KMS-11 (cell line): ENCODE measurements at regions not wholly inside any gene's neighbourhood (a gene's known extent, or its start where the extent isn't known, plus 50 kb on each side); places are given as distances from the start of the nearest gene placed in this dataset.
"Not testable (repeated sequence)": the region's sequence is repeated elsewhere in the genome, so short reads cannot be mapped to it uniquely, and the experiment has no call there.

Experiments
- H2AFZ ChIP-seq: fragments of 200-600 bp; sonication (generic); 2 replicates; pipeline ENCODE4 v1.6.1; 2016; ENCODE audit warnings: antibody characterized with exemption, mixed run types, low read depth
- H3K27ac ChIP-seq: fragments of 200-600 bp; sonication (generic); 2 replicates; pipeline ENCODE4 v1.6.1; 2016; ENCODE audit warnings: mild to moderate bottlenecking, mixed run types
- H3K27me3 ChIP-seq: fragments of 200-600 bp; sonication (generic); 2 replicates; pipeline ENCODE4 v1.6.1; 2017; ENCODE audit warnings: mild to moderate bottlenecking, low read depth, mixed run types, moderate library complexity; ENCODE audit not compliant: insufficient read depth
- H3K36me3 ChIP-seq: fragments of 200-600 bp; sonication (generic); 2 replicates; pipeline ENCODE4 v1.6.1; 2017; ENCODE audit warnings: mild to moderate bottlenecking, mixed run types; ENCODE audit not compliant: insufficient read depth
- H3K4me1 ChIP-seq: fragments of 200-600 bp; sonication (generic); 2 replicates; pipeline ENCODE4 v1.6.1; 2016; ENCODE audit warnings: mild to moderate bottlenecking, low read depth, mixed run types; ENCODE audit not compliant: poor library complexity, severe bottlenecking
- H3K4me2 ChIP-seq: fragments of 200-600 bp; sonication (generic); 2 replicates; pipeline ENCODE4 v1.7.0; 2016; ENCODE audit warnings: mild to moderate bottlenecking, mixed run types
- H3K4me3 ChIP-seq: fragments of 200-600 bp; sonication (generic); IDR thresholded peaks from 2 replicates; pipeline ENCODE4 v1.6.1; 2017; ENCODE audit warnings: low read depth, low read length, mixed read lengths; ENCODE audit not compliant: insufficient read depth
- H3K79me2 ChIP-seq: fragments of 200-600 bp; sonication (generic); 2 replicates; pipeline ENCODE4 v1.6.1; 2016; ENCODE audit warnings: low read depth, mixed run types; ENCODE audit not compliant: insufficient read depth
- H3K9ac ChIP-seq: fragments of 200-600 bp; sonication (generic); 2 replicates; pipeline ENCODE4 v1.6.1; 2016; ENCODE audit warnings: mild to moderate bottlenecking, mixed run types
- H4K20me1 ChIP-seq: fragments of 200-600 bp; sonication (generic); 2 replicates; pipeline ENCODE4 v1.6.1; 2016; ENCODE audit warnings: mild to moderate bottlenecking, mixed run types; ENCODE audit not compliant: insufficient read depth
- CTCF ChIP-seq: fragments of 200-600 bp; sonication (generic); conservative IDR thresholded peaks from 2 replicates; pipeline ENCODE4 v1.6.1; 2017; ENCODE audit warnings: low read depth, mild to moderate bottlenecking, antibody characterized with exemption, low read length, moderate library complexity, mixed read lengths

- H3K27me3 ChIP-seq = no peaks in the 10 kb centered on the region
- no peak overlapping the region for H3K9ac ChIP-seq
- TF ChIP-seq CTCF = no peak
- no peaks in the 10 kb centered on the region for H3K36me3 ChIP-seq
- no peaks in the 10 kb centered on the region for H4K20me1 ChIP-seq
- H3K4me2 ChIP-seq = no peak overlapping the region
- H3K79me2 ChIP-seq = no peaks in the 10 kb centered on the region
- no peak overlapping the region for H2AFZ ChIP-seq
- no peak overlapping the region for H3K4me3 ChIP-seq
- H3K4me1 ChIP-seq = no peaks in the 10 kb centered on the region
- no peak overlapping the region for H3K27ac ChIP-seq
These were observed 121.9 kb downstream of the RRAGB start for GRCh38 chrX:55839485-55839884.

GRCh38 chrX:55841962-55842752 lies 124.6 kb downstream of the RRAGB start:
- H2AFZ ChIP-seq = no peak overlapping the region
- no peak overlapping the region for H3K4me2 ChIP-seq
- H3K4me3 ChIP-seq = no peak overlapping the region
- no peak for TF ChIP-seq CTCF
- H3K27ac ChIP-seq = no peak overlapping the region
- H3K36me3 ChIP-seq = no peaks in the 10 kb centered on the region
- no peaks in the 10 kb centered on the region for H4K20me1 ChIP-seq
- no peak overlapping the region for H3K9ac ChIP-seq
- no peaks in the 10 kb centered on the region for H3K4me1 ChIP-seq
- no peaks in the 10 kb centered on the region for H3K27me3 ChIP-seq
- H3K79me2 ChIP-seq = no peaks in the 10 kb centered on the region

- peak overlapping the region; percentile 63 for H3K4me2 ChIP-seq
These were observed 149.2 kb downstream of the RRAGB start for GRCh38 chrX:55866779-55867178.

GRCh38 chrX:55867181-55867651 lies 149.7 kb downstream of the RRAGB start:
- Histone ChIP-seq H3K4me1 (peaks cover 23% of the 10 kb centered on the region), H3K4me2 (peak overlapping the region; percentile 63), H3K27me3 (no peaks in the 10 kb centered on the region), H3K9ac (no peak overlapping the region), H3K79me2 (no peaks in the 10 kb centered on the region), H3K36me3 (no peaks in the 10 kb centered on the region), H3K27ac (peak overlapping the region; percentile 30; the same call in 1 of the 2 replicates), H4K20me1 (no peaks in the 10 kb centered on the region), H3K4me3 (no peak overlapping the region), H2AFZ (no peak overlapping the region)
- no peak for TF ChIP-seq CTCF

More at GRCh38 chrX:55866779-55867178, 149.2 kb downstream of the RRAGB start:
- not testable (repeated sequence) for H3K27me3 ChIP-seq, H3K36me3 ChIP-seq, H3K4me3 ChIP-seq, H3K9ac ChIP-seq, H4K20me1 ChIP-seq, H3K79me2 ChIP-seq, H2AFZ ChIP-seq
- H3K4me1 ChIP-seq = peaks cover 23% of the 10 kb centered on the region
- peak overlapping the region; percentile 30; the same call in 1 of the 2 replicates for H3K27ac ChIP-seq

GRCh38 chrX:55867708-55868107 lies 150.2 kb downstream of the RRAGB start:
- Histone ChIP-seq H3K27ac (peak overlapping the region; percentile 30; the same call in 1 of the 2 replicates), H3K4me2 (peak overlapping the region; percentile 63), H4K20me1 (no peaks in the 10 kb centered on the region), H3K27me3 (no peaks in the 10 kb centered on the region), H2AFZ (no peak overlapping the region), H3K36me3 (no peaks in the 10 kb centered on the region), H3K79me2 (no peaks in the 10 kb centered on the region), H3K4me1 (peaks cover 23% of the 10 kb centered on the region), H3K9ac (no peak overlapping the region), H3K4me3 (no peak overlapping the region)
- no peak for TF ChIP-seq CTCF
